HG03378 (cell line): ENCODE measurements at regions not wholly inside any gene's neighbourhood (a gene's known extent, or its start where the extent isn't known, plus 50 kb on each side); places are given as distances from the start of the nearest gene placed in this dataset.
"Not testable (repeated sequence)": the region's sequence is repeated elsewhere in the genome, so short reads cannot be mapped to it uniquely, and the experiment has no call there.

Experiments used
- ATAC-seq: cut with Tn5 transposase; IDR thresholded peaks from one replicate; pipeline ENCODE4 v1.9.1; 2021; ENCODE audit warnings: mild to moderate bottlenecking, moderate library complexity; ENCODE audit not compliant: unreplicated experiment

GRCh38 chr5:56311306-56311905, 78.3 kb upstream of the ANKRD55 start:
- no peak for ATAC-seq

GRCh38 chr5:56310711-56311204, 77.6 kb upstream of the ANKRD55 start:
- no peak for ATAC-seq

- ATAC-seq, result no peak
Observed at GRCh38 chr5:56309262-56309826, 76.2 kb upstream of the ANKRD55 start.

- ATAC-seq, result no peak
Observed at GRCh38 chr5:56307714-56308333, 74.7 kb upstream of the ANKRD55 start.

- ATAC-seq, result no peak
Observed at GRCh38 chr5:56306433-56307150, 73.5 kb upstream of the ANKRD55 start.

GRCh38 chr5:56305001-56305950, 72.1 kb upstream of the ANKRD55 start:
- ATAC-seq, result no peak

GRCh38 chr5:56303511-56303910, 70.4 kb upstream of the ANKRD55 start:
- no peak for ATAC-seq

GRCh38 chr5:56302027-56302426, 68.9 kb upstream of the ANKRD55 start:
- ATAC-seq, result no peak

GRCh38 chr5:56301069-56301468, 67.9 kb upstream of the ANKRD55 start:
- no peak for ATAC-seq

- no peak for ATAC-seq
Observed at GRCh38 chr5:56299212-56299611, 66.1 kb upstream of the ANKRD55 start.

GRCh38 chr5:56298336-56299090, 65.4 kb upstream of the ANKRD55 start:
- no peak for ATAC-seq

- no peak for ATAC-seq
Observed at GRCh38 chr5:56297851-56298250, 64.7 kb upstream of the ANKRD55 start.

GRCh38 chr5:56295311-56295710, 62.2 kb upstream of the ANKRD55 start:
- not testable (repeated sequence) for ATAC-seq

GRCh38 chr5:56294354-56294753, 61.2 kb upstream of the ANKRD55 start:
- ATAC-seq, result no peak

GRCh38 chr5:56292874-56293273, 59.7 kb upstream of the ANKRD55 start:
- not testable (repeated sequence) for ATAC-seq

- ATAC-seq, result no peak
Observed at GRCh38 chr5:56291661-56292374, 58.7 kb upstream of the ANKRD55 start.

- ATAC-seq, result no peak
Observed at GRCh38 chr5:56291079-56291643, 58.0 kb upstream of the ANKRD55 start.

GRCh38 chr5:56290378-56291078, 57.4 kb upstream of the ANKRD55 start:
- no peak for ATAC-seq
